ENCODE measurements at regions not wholly inside any gene's neighbourhood (a gene's known extent, or its start where the extent isn't known, plus 50 kb on each side); places are given as distances from the start of the nearest gene placed in this dataset.

- TF ChIP-seq RCOR1 (IDR thresholded peaks at IDR 0.05; ENCODE audit: borderline replicate concordance in 1 of 2, low read depth in 2 of 2, low read length in 2 of 2) (no peak), CHAMP1 (IDR thresholded peaks at IDR 0.05) (no peak), FOSL1 (tag; conservative IDR thresholded peaks at IDR 0.05) (no peak), POLR2AphosphoS5 (IDR thresholded peaks at IDR 0.05; ENCODE audit: control insufficient read depth, insufficient read depth, low read depth, low read length) (no peak), SREBF1 (IDR thresholded peaks at IDR 0.05; ENCODE audit: borderline replicate concordance, low read depth, low read length) (no peak), TAF1 (IDR thresholded peaks at IDR 0.05; ENCODE audit: control insufficient read depth, extremely low read depth, insufficient read depth, low read length, severe bottlenecking) (no peak), ZNF507 (tag; conservative IDR thresholded peaks at IDR 0.05) (no peak), CHD2 (IDR thresholded peaks at IDR 0.05; ENCODE audit: low read depth, low read length) (no peak), PRMT5 (CRISPR knock-in tag; IDR thresholded peaks at IDR 0.05) (no peak)
- TF ChIP-seq, protein P1, sequence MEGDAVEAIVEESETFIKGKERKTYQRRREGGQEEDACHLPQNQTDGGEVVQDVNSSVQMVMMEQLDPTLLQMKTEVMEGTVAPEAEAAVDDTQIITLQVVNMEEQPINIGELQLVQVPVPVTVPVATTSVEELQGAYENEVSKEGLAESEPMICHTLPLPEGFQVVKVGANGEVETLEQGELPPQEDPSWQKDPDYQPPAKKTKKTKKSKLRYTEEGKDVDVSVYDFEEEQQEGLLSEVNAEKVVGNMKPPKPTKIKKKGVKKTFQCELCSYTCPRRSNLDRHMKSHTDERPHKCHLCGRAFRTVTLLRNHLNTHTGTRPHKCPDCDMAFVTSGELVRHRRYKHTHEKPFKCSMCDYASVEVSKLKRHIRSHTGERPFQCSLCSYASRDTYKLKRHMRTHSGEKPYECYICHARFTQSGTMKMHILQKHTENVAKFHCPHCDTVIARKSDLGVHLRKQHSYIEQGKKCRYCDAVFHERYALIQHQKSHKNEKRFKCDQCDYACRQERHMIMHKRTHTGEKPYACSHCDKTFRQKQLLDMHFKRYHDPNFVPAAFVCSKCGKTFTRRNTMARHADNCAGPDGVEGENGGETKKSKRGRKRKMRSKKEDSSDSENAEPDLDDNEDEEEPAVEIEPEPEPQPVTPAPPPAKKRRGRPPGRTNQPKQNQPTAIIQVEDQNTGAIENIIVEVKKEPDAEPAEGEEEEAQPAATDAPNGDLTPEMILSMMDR (IDR thresholded peaks at IDR 0.05 in 2 of 3, conservative IDR thresholded peaks at IDR 0.05 in 1 of 3; ENCODE audit: insufficient read depth in 2 of 3, low read depth in 1 of 3, low read length in 3 of 3), result no peak
- TF ChIP-seq, protein P2, sequence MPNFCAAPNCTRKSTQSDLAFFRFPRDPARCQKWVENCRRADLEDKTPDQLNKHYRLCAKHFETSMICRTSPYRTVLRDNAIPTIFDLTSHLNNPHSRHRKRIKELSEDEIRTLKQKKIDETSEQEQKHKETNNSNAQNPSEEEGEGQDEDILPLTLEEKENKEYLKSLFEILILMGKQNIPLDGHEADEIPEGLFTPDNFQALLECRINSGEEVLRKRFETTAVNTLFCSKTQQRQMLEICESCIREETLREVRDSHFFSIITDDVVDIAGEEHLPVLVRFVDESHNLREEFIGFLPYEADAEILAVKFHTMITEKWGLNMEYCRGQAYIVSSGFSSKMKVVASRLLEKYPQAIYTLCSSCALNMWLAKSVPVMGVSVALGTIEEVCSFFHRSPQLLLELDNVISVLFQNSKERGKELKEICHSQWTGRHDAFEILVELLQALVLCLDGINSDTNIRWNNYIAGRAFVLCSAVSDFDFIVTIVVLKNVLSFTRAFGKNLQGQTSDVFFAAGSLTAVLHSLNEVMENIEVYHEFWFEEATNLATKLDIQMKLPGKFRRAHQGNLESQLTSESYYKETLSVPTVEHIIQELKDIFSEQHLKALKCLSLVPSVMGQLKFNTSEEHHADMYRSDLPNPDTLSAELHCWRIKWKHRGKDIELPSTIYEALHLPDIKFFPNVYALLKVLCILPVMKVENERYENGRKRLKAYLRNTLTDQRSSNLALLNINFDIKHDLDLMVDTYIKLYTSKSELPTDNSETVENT (CRISPR knock-in tag; IDR thresholded peaks at IDR 0.05), result no peak
- TF ChIP-seq, protein P3, sequence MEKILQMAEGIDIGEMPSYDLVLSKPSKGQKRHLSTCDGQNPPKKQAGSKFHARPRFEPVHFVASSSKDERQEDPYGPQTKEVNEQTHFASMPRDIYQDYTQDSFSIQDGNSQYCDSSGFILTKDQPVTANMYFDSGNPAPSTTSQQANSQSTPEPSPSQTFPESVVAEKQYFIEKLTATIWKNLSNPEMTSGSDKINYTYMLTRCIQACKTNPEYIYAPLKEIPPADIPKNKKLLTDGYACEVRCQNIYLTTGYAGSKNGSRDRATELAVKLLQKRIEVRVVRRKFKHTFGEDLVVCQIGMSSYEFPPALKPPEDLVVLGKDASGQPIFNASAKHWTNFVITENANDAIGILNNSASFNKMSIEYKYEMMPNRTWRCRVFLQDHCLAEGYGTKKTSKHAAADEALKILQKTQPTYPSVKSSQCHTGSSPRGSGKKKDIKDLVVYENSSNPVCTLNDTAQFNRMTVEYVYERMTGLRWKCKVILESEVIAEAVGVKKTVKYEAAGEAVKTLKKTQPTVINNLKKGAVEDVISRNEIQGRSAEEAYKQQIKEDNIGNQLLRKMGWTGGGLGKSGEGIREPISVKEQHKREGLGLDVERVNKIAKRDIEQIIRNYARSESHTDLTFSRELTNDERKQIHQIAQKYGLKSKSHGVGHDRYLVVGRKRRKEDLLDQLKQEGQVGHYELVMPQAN (IDR thresholded peaks at IDR 0.05; ENCODE audit: borderline replicate concordance), result no peak
These were observed 151.6 kb upstream of the ZNF644 start for GRCh38 chr1:91173346-91173890.

Measured in K562 (cell line).